Erythroblast (primary cell): ENCODE measurements at regions not wholly inside any gene's neighbourhood (a gene's known extent, or its start where the extent isn't known, plus 50 kb on each side); places are given as distances from the start of the nearest gene placed in this dataset.

Source experiments
- GATA1 ChIP-seq: IDR thresholded peaks from 2 replicates; pipeline ENCODE4 v1.6.1; 2011; ENCODE audit warnings: low read depth, mild to moderate bottlenecking, control low read depth, low read length, moderate library complexity
- POLR2A ChIP-seq: IDR thresholded peaks from 2 replicates; pipeline ENCODE4 v1.6.1; 2011; ENCODE audit warnings: mild to moderate bottlenecking, low read length

DNA sequence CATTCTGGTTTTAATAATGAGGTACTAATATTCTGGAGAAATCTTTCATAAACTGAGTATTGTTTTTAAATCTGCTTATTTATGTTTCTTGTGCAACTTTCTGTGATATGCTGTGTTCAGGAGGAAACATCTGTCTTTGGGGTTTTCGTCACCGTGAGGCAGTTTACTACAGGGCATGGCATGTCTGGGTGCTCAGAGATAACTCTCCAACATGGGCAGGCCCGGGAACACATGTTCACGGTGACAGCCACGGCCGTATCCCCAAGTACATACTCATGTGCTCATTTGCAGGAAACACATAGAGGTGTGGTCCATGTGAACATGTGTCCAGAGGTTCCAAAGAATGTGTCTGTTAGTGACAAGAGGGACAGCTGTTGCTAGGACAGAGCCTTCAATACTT is 62.1 kb upstream of the CNKSR3 start:
- TF ChIP-seq GATA1 = no peak
- no peak for TF ChIP-seq POLR2A
